Skeletal muscle satellite cell (primary cell): ENCODE measurements at regions not wholly inside any gene's neighbourhood (a gene's known extent, or its start where the extent isn't known, plus 50 kb on each side); places are given as distances from the start of the nearest gene placed in this dataset.
A peak's percentile ranks its signal among the peaks of the same experiment; 100 is the strongest.

ENCODE experiments used
- H3K27me3 ChIP-seq: 2 replicates; pipeline ENCODE4 v1.7.0; 2013; ENCODE audit warnings: low read length; ENCODE audit not compliant: control insufficient read depth, insufficient read depth
- H3K36me3 ChIP-seq: 2 replicates; pipeline ENCODE4 v1.7.0; 2013; ENCODE audit warnings: mild to moderate bottlenecking, control low read depth, low read length; ENCODE audit not compliant: insufficient read depth
- H3K4me1 ChIP-seq: 2 replicates; pipeline ENCODE4 v1.7.0; 2013; ENCODE audit warnings: low read length; ENCODE audit not compliant: control insufficient read depth, insufficient read depth
- H3K4me2 ChIP-seq: 2 replicates; pipeline ENCODE4 v1.7.0; 2013; ENCODE audit warnings: mild to moderate bottlenecking, low read length
- H3K4me3 ChIP-seq: 2 replicates; pipeline ENCODE4 v1.7.0; 2013; ENCODE audit warnings: low read length
- H3K9ac ChIP-seq: 2 replicates; pipeline ENCODE4 v1.7.0; 2013; ENCODE audit warnings: mild to moderate bottlenecking, low read depth, low read length, moderate library complexity
- H3K9me3 ChIP-seq: replicated peaks from 2 replicates; pipeline ENCODE4 v1.7.0; 2013; ENCODE audit warnings: mild to moderate bottlenecking, control low read depth, low read length

DNA sequence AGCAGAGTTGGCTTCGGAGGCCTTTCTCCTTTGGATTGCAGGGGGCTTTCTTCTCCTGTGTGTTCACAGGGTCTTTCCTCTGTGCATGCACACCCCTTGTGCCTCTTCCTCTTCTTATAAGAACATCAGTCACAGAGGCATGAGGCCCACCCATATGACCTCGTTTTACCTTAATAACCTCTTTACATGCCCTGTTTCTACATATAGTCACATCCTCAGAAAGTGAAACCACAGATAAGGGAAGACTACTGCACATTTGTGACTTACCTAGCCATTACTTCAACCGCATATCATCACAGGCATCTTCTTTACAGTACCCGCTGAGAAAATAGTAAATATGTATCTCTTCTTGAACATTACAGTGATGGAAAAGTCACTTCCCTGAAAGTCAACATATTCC is 204.9 kb upstream of the TARS1 start:
- H3K27me3 ChIP-seq = no peaks in the 10 kb centered on the region
- no peak overlapping the region for H3K4me2 ChIP-seq
- no peaks in the 10 kb centered on the region for H3K9me3 ChIP-seq
- H3K4me1 ChIP-seq = no peaks in the 10 kb centered on the region
- no peak overlapping the region for H3K9ac ChIP-seq
- H3K4me3 ChIP-seq = no peak overlapping the region
- no peaks in the 10 kb centered on the region for H3K36me3 ChIP-seq

GRCh38 chr5:33237471-33237870 is 203.3 kb upstream of the TARS1 start:
- no peaks in the 10 kb centered on the region for H3K36me3 ChIP-seq
- H3K4me1 ChIP-seq = no peaks in the 10 kb centered on the region
- no peaks in the 10 kb centered on the region for H3K9me3 ChIP-seq
- no peak overlapping the region for H3K9ac ChIP-seq
- H3K4me3 ChIP-seq = no peak overlapping the region
- no peaks in the 10 kb centered on the region for H3K27me3 ChIP-seq
- H3K4me2 ChIP-seq = no peak overlapping the region

GRCh38 chr5:33238826-33239695 is 201.7 kb upstream of the TARS1 start:
- no peaks in the 10 kb centered on the region for H3K36me3 ChIP-seq
- no peak overlapping the region for H3K9ac ChIP-seq
- H3K4me1 ChIP-seq = no peaks in the 10 kb centered on the region
- no peaks in the 10 kb centered on the region for H3K9me3 ChIP-seq
- no peak overlapping the region for H3K4me2 ChIP-seq
- H3K27me3 ChIP-seq = no peaks in the 10 kb centered on the region
- H3K4me3 ChIP-seq = no peak overlapping the region

DNA sequence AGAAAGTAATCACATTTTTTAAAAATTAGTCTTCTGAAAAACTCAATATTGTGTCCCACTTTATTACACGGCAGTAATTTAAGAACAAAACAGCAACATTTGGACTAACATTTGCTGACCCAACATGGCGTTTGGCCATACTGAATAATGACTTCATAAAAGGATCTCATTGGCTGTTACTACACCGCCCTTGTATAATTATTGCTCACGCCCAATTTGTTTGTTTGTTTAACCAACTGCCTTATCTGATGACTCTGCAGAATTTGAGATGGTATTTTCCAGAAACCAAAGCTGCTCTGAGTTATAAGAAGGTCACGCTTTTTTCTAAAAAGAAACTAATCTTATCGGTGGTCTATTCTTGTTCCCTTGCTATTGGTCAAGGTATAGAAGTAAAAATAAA is 200.2 kb upstream of the TARS1 start:
- no peaks in the 10 kb centered on the region for H3K4me1 ChIP-seq
- peak overlapping the region; percentile 4 for H3K4me2 ChIP-seq

DNA sequence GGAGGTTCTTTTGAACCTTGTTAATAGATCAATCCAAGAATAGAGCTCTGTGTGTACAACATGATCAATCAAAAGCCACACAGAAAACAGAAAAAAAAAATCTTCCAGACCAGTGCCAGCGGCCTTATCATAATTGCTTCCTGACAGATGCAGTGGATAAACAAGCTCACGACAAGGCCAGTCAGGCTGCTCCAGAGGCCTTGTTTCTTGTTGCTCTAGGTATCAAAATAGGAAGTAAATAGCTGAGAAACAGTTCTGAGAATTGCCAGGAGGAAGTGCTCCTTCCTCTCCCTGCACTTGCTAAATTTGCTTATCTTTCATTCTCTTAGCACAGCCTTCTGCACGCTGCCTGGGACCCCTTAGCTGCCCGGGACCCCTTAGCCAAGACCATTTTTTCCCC is 199.0 kb upstream of the TARS1 start:
- no peak overlapping the region for H3K9ac ChIP-seq
- H3K9me3 ChIP-seq = no peaks in the 10 kb centered on the region
- H3K4me3 ChIP-seq = no peak overlapping the region

More for the DNA sequence above, 200.2 kb upstream of the TARS1 start:
- Histone ChIP-seq H3K9me3 (no peaks in the 10 kb centered on the region), H3K9ac (no peak overlapping the region), H3K36me3 (no peaks in the 10 kb centered on the region), H3K27me3 (no peaks in the 10 kb centered on the region), H3K4me3 (no peak overlapping the region)

GRCh38 chr5:33242277-33242676 is 198.5 kb upstream of the TARS1 start:
- H3K4me1 ChIP-seq = no peaks in the 10 kb centered on the region
- no peak overlapping the region for H3K4me2 ChIP-seq
- H3K9me3 ChIP-seq = no peaks in the 10 kb centered on the region
- no peaks in the 10 kb centered on the region for H3K27me3 ChIP-seq
- no peaks in the 10 kb centered on the region for H3K36me3 ChIP-seq
- no peak overlapping the region for H3K4me3 ChIP-seq
- H3K9ac ChIP-seq = no peak overlapping the region

More for the DNA sequence above, 199.0 kb upstream of the TARS1 start:
- Histone ChIP-seq H3K4me2 (no peak overlapping the region), H3K4me1 (no peaks in the 10 kb centered on the region), H3K36me3 (no peaks in the 10 kb centered on the region), H3K27me3 (no peaks in the 10 kb centered on the region)

- Histone ChIP-seq H3K27me3 (no peaks in the 10 kb centered on the region), H3K4me3 (no peak overlapping the region), H3K9me3 (no peaks in the 10 kb centered on the region)
Observed at GRCh38 chr5:33244441-33245150, 196.2 kb upstream of the TARS1 start.

DNA sequence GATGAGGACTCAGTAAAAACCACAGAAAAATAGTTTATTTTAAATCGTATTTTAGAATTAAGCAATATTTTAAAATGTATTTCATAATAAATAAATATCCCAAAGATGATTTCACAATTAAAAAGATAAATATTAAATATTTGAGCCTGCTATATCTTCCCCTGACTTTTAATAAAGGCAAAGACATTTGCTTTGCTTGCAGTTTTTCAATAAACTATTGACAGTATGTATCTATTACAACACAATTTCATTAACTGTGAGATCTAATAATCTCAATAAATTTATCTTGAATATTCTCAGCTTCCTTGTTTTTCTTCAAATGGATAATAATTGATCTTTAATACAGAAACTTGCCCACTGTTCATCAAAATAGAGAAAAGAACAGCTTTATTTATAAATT is 186.2 kb upstream of the TARS1 start:
- Histone ChIP-seq H3K9me3 (no peaks in the 10 kb centered on the region), H3K9ac (no peak overlapping the region), H3K36me3 (no peaks in the 10 kb centered on the region), H3K4me1 (peaks cover 19% of the 10 kb centered on the region), H3K4me3 (no peak overlapping the region), H3K4me2 (no peak overlapping the region), H3K27me3 (no peaks in the 10 kb centered on the region)

More at GRCh38 chr5:33244441-33245150, 196.2 kb upstream of the TARS1 start:
- no peak overlapping the region for H3K4me2 ChIP-seq
- H3K36me3 ChIP-seq = no peaks in the 10 kb centered on the region
- H3K9ac ChIP-seq = no peak overlapping the region
- H3K4me1 ChIP-seq = no peaks in the 10 kb centered on the region

- Histone ChIP-seq H3K4me2 (peak overlapping the region; percentile 49), H3K4me1 (peaks cover 41% of the 10 kb centered on the region), H3K9ac (peak overlapping the region; percentile 54), H3K36me3 (no peaks in the 10 kb centered on the region), H3K4me3 (no peak overlapping the region), H3K27me3 (no peaks in the 10 kb centered on the region), H3K9me3 (no peaks in the 10 kb centered on the region)
Observed at GRCh38 chr5:33257807-33258429, 182.8 kb upstream of the TARS1 start.

DNA sequence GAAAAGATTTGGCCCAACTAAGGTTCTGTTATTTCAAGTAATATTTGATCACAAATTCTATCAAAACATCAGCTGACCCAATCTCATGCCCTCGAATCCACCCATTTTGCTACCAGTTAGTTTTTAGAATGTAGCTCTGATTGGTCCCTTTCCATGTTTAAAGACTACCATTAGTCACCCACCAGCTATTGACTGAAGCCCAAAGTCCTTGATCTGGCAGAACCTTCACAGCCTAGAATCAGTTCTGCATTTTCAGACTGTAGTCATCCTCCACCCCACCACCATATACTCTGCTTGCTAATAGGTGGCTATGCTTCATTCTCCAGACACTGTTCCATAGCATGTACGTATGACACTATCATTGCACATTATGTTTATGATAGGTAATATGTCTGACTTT is 182.2 kb upstream of the TARS1 start:
- Histone ChIP-seq H3K27me3 (no peaks in the 10 kb centered on the region), H3K9me3 (no peaks in the 10 kb centered on the region), H3K4me2 (peak overlapping the region; percentile 18), H3K9ac (peak overlapping the region; percentile 54), H3K4me3 (no peak overlapping the region), H3K4me1 (peaks cover 41% of the 10 kb centered on the region), H3K36me3 (no peaks in the 10 kb centered on the region)

- Histone ChIP-seq H3K4me3 (no peak overlapping the region), H3K9me3 (no peaks in the 10 kb centered on the region), H3K9ac (no peak overlapping the region), H3K4me2 (no peak overlapping the region), H3K27me3 (no peaks in the 10 kb centered on the region), H3K36me3 (no peaks in the 10 kb centered on the region), H3K4me1 (peaks cover 41% of the 10 kb centered on the region)
Observed at GRCh38 chr5:33260098-33260497, 180.7 kb upstream of the TARS1 start.
